Suprapubic skin (tissue), 3 donors: ENCODE measurements at regions not wholly inside any gene's neighbourhood (a gene's known extent, or its start where the extent isn't known, plus 50 kb on each side); places are given as distances from the start of the nearest gene placed in this dataset.

Experiments used
- EP300 ChIP-seq: sonication (generic); formaldehyde crosslinking; IDR thresholded peaks from one replicate; pipeline ENCODE4 v1.6.1; 2017; ENCODE audit warnings: antibody characterized with exemption
- POLR2A ChIP-seq, 2 donors: fragments of 450-650 bp; IDR thresholded peaks; one replicate each; pipeline ENCODE4 v1.6.1; 2017; ENCODE audit warnings: antibody characterized with exemption in 2 of 2, mild to moderate bottlenecking in 2 of 2, moderate library complexity in 2 of 2
- TF ChIP-seq, protein P1 (sequence below), 2 donors: fragments of 200-600 bp in 1 of 2; fragments of 450-650 bp in 1 of 2; sonication (generic) in 1 of 2; IDR thresholded peaks; one replicate each; pipeline ENCODE4 v1.5.1; 2016 to 2019; ENCODE audit warnings: antibody characterized with exemption in 2 of 2, mild to moderate bottlenecking in 1 of 2, moderate library complexity in 1 of 2

DNA sequence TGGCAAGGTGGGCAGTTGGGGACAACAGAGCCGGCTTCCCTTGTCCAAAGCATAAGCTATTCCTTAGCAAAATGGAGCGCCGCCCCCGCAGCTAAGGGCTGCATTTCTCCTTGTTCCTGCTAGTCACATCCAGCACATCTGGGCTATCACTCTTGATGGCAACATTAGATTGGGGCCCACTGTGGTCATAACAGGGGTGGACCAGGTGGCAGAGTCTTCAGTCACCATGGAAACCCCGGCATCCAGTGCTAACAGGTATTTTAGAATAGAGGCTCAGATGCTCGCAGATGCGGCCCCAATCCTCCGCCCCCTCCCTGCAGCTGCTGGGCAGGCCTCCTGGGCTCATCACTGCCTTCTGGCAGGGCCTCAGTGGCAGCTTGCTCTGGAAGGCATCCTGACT, 125.9 kb downstream of the GPCPD1 start:
- TF ChIP-seq POLR2A (IDR thresholded peaks at IDR 0.05) (no peak), EP300 (no peak)
- TF ChIP-seq, protein P1, sequence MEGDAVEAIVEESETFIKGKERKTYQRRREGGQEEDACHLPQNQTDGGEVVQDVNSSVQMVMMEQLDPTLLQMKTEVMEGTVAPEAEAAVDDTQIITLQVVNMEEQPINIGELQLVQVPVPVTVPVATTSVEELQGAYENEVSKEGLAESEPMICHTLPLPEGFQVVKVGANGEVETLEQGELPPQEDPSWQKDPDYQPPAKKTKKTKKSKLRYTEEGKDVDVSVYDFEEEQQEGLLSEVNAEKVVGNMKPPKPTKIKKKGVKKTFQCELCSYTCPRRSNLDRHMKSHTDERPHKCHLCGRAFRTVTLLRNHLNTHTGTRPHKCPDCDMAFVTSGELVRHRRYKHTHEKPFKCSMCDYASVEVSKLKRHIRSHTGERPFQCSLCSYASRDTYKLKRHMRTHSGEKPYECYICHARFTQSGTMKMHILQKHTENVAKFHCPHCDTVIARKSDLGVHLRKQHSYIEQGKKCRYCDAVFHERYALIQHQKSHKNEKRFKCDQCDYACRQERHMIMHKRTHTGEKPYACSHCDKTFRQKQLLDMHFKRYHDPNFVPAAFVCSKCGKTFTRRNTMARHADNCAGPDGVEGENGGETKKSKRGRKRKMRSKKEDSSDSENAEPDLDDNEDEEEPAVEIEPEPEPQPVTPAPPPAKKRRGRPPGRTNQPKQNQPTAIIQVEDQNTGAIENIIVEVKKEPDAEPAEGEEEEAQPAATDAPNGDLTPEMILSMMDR (IDR thresholded peaks at IDR 0.05) = no peak
